Activated T-helper 1 cell treated with Interleukin-2 at 50 U/mL for 16 hours (primary cell): ENCODE measurements at regions not wholly inside any gene's neighbourhood (a gene's known extent, or its start where the extent isn't known, plus 50 kb on each side); places are given as distances from the start of the nearest gene placed in this dataset.
"Not testable (repeated sequence)": the region's sequence is repeated elsewhere in the genome, so short reads cannot be mapped to it uniquely, and the experiment has no call there.

ENCODE experiments used
- DNase-seq: peaks from one replicate; pipeline ENCODE4 v3.0.0-alpha.2; 2020; ENCODE audit warnings: low read depth

- not testable (repeated sequence) for DNase-seq
These were observed 65.1 kb upstream of the IGLL5 start for GRCh38 chr22:22822553-22822952.

- no peak for DNase-seq
These were observed 64.3 kb upstream of the IGLL5 start for GRCh38 chr22:22823131-22823810.

GRCh38 chr22:22824340-22825212 is 63.0 kb upstream of the IGLL5 start:
- no peak for DNase-seq

GRCh38 chr22:22825213-22825593 is 62.4 kb upstream of the IGLL5 start:
- DNase-seq, result no peak

GRCh38 chr22:22827187-22827939 is 60.3 kb upstream of the IGLL5 start:
- DNase-seq, result no peak

- no peak for DNase-seq
These were observed 57.4 kb upstream of the IGLL5 start for GRCh38 chr22:22830193-22830592.

- DNase-seq, result no peak
These were observed 56.5 kb upstream of the IGLL5 start for GRCh38 chr22:22830957-22831688.

- DNase-seq, result no peak
These were observed 54.6 kb upstream of the IGLL5 start for GRCh38 chr22:22833059-22833458.

- DNase-seq, result no peak
These were observed 54.1 kb upstream of the IGLL5 start for GRCh38 chr22:22833488-22833887.

- DNase-seq, result no peak
These were observed 53.4 kb upstream of the IGLL5 start for GRCh38 chr22:22834204-22834603.

GRCh38 chr22:22834783-22835182 is 52.8 kb upstream of the IGLL5 start:
- DNase-seq, result no peak

GRCh38 chr22:22835242-22835641 is 52.4 kb upstream of the IGLL5 start:
- DNase-seq, result no peak

GRCh38 chr22:22835771-22836291 is 51.8 kb upstream of the IGLL5 start:
- no peak for DNase-seq

GRCh38 chr22:22836635-22837034 is 51.0 kb upstream of the IGLL5 start:
- no peak for DNase-seq
